Type B pancreatic cell (in vitro differentiated cells): ENCODE measurements at regions not wholly inside any gene's neighbourhood (a gene's known extent, or its start where the extent isn't known, plus 50 kb on each side); places are given as distances from the start of the nearest gene placed in this dataset.
"Not testable (repeated sequence)": the region's sequence is repeated elsewhere in the genome, so short reads cannot be mapped to it uniquely, and the experiment has no call there.

Experiments used
- DNase-seq: peaks from one replicate; pipeline ENCODE4 v3.0.0; 2021; ENCODE audit warnings: mixed read lengths; ENCODE audit not compliant: unreplicated experiment; ENCODE audit errors: extremely low spot score
- H3K27ac Mint-ChIP-seq: 2 replicates; pipeline ENCODE4 v1.8.0; 2021; ENCODE audit warnings: mild to moderate bottlenecking, mixed read lengths
- H3K27me3 Mint-ChIP-seq: 2 replicates; pipeline ENCODE4 v1.8.0; 2021; ENCODE audit warnings: mixed read lengths
- H3K36me3 Mint-ChIP-seq: 2 replicates; pipeline ENCODE4 v1.8.0; 2021; ENCODE audit warnings: mixed read lengths
- H3K4me1 Mint-ChIP-seq: one replicate; pipeline ENCODE4 v1.8.0; 2021; ENCODE audit warnings: mixed read lengths; ENCODE audit not compliant: unreplicated experiment
- H3K4me3 Mint-ChIP-seq: 2 replicates; pipeline ENCODE4 v1.8.0; 2021; ENCODE audit warnings: mild to moderate bottlenecking, mixed read lengths
- H3K9me3 Mint-ChIP-seq: 2 replicates; pipeline ENCODE4 v1.8.0; 2021; ENCODE audit warnings: mixed read lengths
- TF ChIP-seq, protein P1 (sequence below): fragments of 200-600 bp; sonication (generic); conservative IDR thresholded peaks from 2 replicates; pipeline ENCODE4 v1.5.0; 2021; ENCODE audit warnings: antibody characterized with exemption, mild to moderate bottlenecking

GRCh38 chr10:22824984-22825383 lies 102.9 kb upstream of the ARMC3 start:
- H3K9me3 Mint-ChIP-seq: peaks cover 11% of the 10 kb centered on the region
- H3K4me3 Mint-ChIP-seq: peak overlapping the region; percentile 60
- H3K27ac Mint-ChIP-seq: peak overlapping the region; percentile 92
- H3K4me1 Mint-ChIP-seq: peaks cover 4% of the 10 kb centered on the region
- TF ChIP-seq, protein P1, sequence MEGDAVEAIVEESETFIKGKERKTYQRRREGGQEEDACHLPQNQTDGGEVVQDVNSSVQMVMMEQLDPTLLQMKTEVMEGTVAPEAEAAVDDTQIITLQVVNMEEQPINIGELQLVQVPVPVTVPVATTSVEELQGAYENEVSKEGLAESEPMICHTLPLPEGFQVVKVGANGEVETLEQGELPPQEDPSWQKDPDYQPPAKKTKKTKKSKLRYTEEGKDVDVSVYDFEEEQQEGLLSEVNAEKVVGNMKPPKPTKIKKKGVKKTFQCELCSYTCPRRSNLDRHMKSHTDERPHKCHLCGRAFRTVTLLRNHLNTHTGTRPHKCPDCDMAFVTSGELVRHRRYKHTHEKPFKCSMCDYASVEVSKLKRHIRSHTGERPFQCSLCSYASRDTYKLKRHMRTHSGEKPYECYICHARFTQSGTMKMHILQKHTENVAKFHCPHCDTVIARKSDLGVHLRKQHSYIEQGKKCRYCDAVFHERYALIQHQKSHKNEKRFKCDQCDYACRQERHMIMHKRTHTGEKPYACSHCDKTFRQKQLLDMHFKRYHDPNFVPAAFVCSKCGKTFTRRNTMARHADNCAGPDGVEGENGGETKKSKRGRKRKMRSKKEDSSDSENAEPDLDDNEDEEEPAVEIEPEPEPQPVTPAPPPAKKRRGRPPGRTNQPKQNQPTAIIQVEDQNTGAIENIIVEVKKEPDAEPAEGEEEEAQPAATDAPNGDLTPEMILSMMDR: no peak
- no peak for DNase-seq
- H3K36me3 Mint-ChIP-seq: peaks cover 6% of the 10 kb centered on the region
- peaks cover 8% of the 10 kb centered on the region for H3K27me3 Mint-ChIP-seq

- Mint-ChIP-seq H3K9me3 (peaks cover 11% of the 10 kb centered on the region), H3K27ac (peak overlapping the region; percentile 92), H3K4me1 (peaks cover 4% of the 10 kb centered on the region), H3K27me3 (peaks cover 9% of the 10 kb centered on the region), H3K4me3 (no peak overlapping the region), H3K36me3 (peaks cover 6% of the 10 kb centered on the region)
- TF ChIP-seq, protein P1: no peak
- no peak for DNase-seq
These were observed 103.3 kb upstream of the ARMC3 start for GRCh38 chr10:22824520-22824919.

- no peak for DNase-seq
- Mint-ChIP-seq H3K4me1 (peaks cover 4% of the 10 kb centered on the region), H3K27me3 (peaks cover 9% of the 10 kb centered on the region), H3K27ac (peak overlapping the region; percentile 31), H3K4me3 (no peak overlapping the region), H3K9me3 (peaks cover 11% of the 10 kb centered on the region), H3K36me3 (peaks cover 6% of the 10 kb centered on the region)
- TF ChIP-seq, protein P1: no peak
These were observed 104.7 kb upstream of the ARMC3 start for GRCh38 chr10:22823109-22823508.

DNA sequence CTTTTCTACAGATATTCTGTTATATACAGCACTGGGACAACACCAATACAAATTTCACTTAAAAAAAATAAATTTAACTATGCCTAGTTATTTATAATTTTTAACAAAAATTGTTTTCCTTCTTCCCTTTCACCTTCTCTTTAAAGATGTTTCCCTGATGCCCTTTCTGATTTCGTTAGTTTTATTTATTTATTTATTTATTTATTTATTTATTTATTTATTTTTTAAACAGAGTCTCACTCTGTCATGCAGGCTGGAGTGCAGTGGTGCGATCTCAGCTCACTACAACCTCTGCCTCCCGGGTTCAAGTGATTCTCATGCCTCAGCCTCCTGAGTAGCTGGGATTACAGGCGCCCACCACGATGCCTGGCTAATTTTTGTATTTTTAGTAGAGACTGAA lies 105.9 kb upstream of the ARMC3 start:
- not testable (repeated sequence) for H3K4me1 Mint-ChIP-seq, DNase-seq, H3K27ac Mint-ChIP-seq, H3K4me3 Mint-ChIP-seq, H3K27me3 Mint-ChIP-seq, H3K36me3 Mint-ChIP-seq
- peaks cover 11% of the 10 kb centered on the region for H3K9me3 Mint-ChIP-seq

- Mint-ChIP-seq H3K9me3 (peaks cover 11% of the 10 kb centered on the region), H3K4me1 (peaks cover 4% of the 10 kb centered on the region), H3K27ac (no peak overlapping the region), H3K27me3 (peaks cover 9% of the 10 kb centered on the region), H3K36me3 (peaks cover 6% of the 10 kb centered on the region), H3K4me3 (no peak overlapping the region)
- TF ChIP-seq, protein P1: no peak
- DNase-seq: no peak
These were observed 106.4 kb upstream of the ARMC3 start for GRCh38 chr10:22821501-22821900.

DNA sequence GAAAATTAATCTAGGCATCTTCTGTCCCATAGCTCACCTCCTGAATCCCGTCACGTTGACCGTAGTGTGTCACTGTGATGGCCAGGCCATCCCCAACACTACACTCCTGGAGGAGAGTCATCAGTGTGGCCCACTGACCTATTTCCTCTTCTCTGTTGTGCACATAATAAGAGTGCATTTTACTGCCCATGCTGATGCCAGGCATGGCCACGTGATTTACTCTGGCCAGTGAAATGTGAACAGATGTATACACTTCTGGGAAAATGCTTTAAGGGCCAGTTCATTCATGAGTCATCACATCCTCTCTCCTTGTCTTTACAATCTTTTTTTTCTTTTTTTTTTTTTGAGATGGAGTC lies 101.9 kb upstream of the PIP4K2A start:
- Mint-ChIP-seq H3K27ac (no peak overlapping the region), H3K36me3 (no peaks in the 10 kb centered on the region), H3K4me1 (no peaks in the 10 kb centered on the region), H3K9me3 (peaks cover 3% of the 10 kb centered on the region), H3K27me3 (peaks cover 9% of the 10 kb centered on the region), H3K4me3 (no peak overlapping the region)
- TF ChIP-seq, protein P1: no peak
- no peak for DNase-seq
